Hematopoietic multipotent progenitor cell (in vitro differentiated cells): ENCODE measurements at regions not wholly inside any gene's neighbourhood (a gene's known extent, or its start where the extent isn't known, plus 50 kb on each side); places are given as distances from the start of the nearest gene placed in this dataset.
A peak's percentile ranks its signal among the peaks of the same experiment; 100 is the strongest.
"Not testable (repeated sequence)": the region's sequence is repeated elsewhere in the genome, so short reads cannot be mapped to it uniquely, and the experiment has no call there.

Experiments used
- DNase-seq, 3 donors: peaks; one replicate each; pipeline ENCODE4 v3.0.0-alpha.2; 2011 to 2015; ENCODE audit warnings: low read depth in 2 of 3, low spot score in 2 of 3

DNA sequence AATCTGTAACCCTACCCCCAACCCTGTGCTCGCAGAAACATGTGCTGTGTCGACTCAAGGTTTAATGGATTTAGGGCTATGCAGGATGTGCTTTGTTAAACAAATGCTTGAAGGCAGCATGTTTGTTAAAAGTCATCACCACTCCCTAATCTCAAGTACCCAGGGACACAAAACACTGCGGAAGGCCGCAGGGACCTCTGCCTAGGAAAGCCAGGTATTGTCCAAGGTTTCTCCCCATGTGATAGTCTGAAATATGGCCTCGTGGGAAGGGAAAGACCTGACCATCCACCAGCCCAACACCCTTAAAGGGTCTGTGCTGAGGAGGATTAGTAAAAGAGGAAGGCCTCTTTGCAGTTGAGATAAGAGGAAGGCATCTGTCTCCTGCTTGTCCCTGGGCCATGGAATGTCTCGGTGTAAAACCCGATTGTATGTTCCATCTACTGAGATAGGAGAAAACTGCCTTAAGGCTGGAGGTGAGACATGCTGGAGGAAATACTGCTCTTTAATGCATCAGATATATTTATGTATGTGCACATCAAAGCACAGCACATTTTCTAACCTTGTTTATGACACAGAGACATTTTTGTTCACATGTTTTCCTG is 94.4 kb downstream of the LSM3 start:
- not testable (repeated sequence) for DNase-seq

GRCh38 chr3:14273901-14274611 is 95.4 kb downstream of the LSM3 start:
- no peak for DNase-seq

GRCh38 chr3:14274612-14274936 is 96.0 kb downstream of the LSM3 start:
- peak in 1 of 3 donors; percentile 17 for DNase-seq

- peak in 1 of 3 donors; percentile 46 for DNase-seq
Measured at GRCh38 chr3:14274999-14275961, 96.7 kb downstream of the LSM3 start.

DNA sequence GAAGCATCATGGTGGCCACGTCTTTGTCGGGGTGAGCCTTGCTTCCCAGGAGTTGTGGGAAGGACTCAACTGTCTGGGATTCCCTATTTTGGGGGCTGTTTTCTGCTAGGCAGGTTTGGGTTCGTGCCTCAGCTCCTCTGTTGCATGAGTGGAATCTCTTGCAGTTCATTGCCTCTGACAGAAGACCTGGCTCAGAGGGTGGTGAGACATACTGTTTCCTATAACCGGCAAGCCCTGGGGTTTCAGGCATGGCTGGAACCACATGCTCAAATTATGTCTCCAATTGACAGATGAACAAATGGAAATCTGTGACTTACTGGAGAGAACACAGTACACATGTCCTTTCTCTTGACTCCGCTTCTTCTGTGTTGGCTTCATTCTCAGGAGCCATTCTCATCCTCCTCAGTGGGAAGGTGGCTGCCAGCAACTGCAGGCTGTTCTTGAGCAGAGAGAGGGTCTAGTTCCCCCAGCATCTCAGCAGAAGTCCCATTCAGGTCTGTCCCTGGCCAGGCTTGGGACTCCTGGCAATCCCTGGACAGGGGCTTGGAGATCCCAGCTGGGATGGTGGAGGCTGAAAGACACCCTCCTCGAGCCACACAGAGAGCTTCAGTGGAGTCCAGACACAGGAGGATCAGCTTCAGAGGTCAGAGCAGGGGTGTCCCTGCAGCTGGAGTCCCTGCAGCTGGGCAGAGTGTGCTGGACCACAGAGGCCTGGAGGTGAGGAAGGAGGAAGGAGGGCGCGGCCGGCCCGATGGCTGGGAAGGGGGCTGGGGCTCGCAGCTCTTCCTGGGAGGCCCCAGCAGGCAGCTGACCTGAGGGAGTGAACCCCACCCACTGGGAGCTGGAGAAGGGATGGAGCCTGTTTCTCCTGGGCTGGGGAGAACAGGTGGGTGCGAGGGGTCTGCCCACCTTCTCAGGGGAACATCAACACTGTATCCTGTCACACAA is 97.6 kb downstream of the LSM3 start:
- DNase-seq, result no peak

GRCh38 chr3:14277557-14277956 is 98.9 kb downstream of the LSM3 start:
- no peak for DNase-seq

- DNase-seq, result peak in 1 of 3 donors; percentile 20
Measured at GRCh38 chr3:14278265-14278798, 99.7 kb downstream of the LSM3 start.

DNA sequence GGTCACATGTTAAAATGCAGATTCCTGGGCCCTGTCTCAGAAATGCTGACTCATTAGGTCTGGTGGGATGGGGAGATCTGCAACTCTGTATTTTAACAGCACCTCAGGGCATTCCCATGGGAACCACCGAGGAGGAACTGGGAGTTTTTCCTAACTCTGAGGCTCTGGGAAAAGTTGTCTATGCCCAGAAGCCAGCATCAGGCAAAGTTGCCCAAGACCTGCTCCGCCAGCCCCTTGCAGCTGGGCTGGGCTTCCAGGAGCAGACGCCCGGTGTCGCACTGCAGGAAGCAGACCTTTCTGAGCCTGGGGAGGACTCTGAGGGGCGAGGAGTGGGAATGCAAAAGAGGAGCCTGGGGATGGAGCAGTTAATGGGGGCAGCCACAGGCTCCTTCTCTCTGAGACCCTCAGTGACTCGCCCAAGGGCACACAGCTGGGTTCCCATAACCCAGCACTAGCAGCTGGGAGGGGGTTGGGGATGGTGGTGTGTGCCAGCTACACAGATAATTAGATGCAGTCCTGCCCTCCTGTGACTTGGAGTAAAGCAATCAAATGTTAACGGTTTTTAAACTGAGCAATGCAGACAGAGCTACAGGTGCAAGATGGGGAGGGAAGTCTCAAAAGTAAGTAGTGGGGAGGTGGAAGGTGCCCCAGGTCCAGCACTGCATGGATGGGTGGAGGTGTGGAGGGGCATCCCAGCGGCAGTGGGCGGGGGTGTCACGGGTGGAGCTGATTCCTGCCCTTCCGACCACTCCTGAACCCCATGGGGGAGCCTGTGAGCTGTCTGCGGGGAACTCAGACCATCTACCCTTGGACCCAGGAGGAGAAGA is 100.4 kb downstream of the LSM3 start:
- DNase-seq, result peak in 1 of 3 donors; percentile 10

- no peak for DNase-seq
Measured at GRCh38 chr3:14279626-14280061, 101.0 kb downstream of the LSM3 start.

- DNase-seq, result no peak
Measured at GRCh38 chr3:14280326-14280725, 101.7 kb downstream of the LSM3 start.

DNA sequence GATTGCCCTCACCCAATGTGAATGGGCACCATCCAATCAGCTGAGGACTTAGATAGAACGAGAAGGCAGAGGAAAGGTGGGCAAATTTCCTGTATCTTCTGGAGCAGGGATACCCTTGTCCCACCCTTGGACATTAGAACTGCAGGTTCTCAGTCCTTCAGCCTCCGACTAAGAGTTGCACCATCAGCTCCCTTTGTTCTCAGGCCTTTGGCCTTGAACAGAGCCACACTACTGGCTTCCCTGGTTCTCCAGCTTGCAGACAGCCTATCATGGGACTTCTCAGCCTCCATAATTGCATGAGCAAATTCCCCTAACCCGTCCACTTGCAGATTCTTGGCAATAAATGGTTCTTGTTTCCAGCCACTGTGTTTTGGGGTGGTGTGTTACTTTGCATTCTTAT is 102.4 kb downstream of the LSM3 start:
- DNase-seq, result no peak

DNA sequence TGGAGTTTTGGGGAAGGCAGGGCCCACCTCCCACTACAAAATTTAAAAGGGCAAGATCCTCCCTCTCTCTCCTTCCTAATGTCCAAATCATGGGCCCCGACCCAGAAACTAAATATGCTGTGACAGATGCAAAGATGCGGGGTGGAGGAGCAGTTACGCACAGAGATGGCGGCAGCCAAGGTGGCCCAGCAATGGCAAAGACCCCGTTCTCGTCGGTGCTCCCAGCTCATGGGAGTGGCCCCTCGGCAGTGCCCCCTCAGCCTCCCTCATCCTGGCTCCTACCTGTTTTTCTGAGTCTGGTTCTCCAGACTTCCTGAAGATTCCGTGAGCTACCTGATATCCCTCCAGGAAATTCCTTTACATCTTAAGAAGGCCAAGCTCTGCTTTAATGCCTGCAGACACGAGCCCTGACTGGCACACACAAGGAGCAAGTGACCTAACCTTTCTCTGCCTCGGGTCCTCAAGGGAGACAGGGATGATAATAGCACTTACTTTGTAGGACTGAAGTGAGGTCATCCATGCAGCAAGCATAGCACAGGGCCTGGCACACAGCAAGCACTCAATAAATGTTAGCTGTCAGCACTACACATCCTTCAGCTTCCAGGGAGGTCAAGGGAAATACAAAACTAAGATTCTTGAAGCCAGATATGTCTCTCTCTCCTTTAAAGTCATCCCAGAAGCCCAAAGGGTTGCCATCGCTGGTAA is 103.5 kb downstream of the LSM3 start:
- no peak for DNase-seq

- no peak for DNase-seq
Measured at GRCh38 chr3:14282706-14283075, 104.1 kb downstream of the LSM3 start.

- no peak for DNase-seq
Measured at GRCh38 chr3:14283092-14283812, 104.6 kb downstream of the LSM3 start.

DNA sequence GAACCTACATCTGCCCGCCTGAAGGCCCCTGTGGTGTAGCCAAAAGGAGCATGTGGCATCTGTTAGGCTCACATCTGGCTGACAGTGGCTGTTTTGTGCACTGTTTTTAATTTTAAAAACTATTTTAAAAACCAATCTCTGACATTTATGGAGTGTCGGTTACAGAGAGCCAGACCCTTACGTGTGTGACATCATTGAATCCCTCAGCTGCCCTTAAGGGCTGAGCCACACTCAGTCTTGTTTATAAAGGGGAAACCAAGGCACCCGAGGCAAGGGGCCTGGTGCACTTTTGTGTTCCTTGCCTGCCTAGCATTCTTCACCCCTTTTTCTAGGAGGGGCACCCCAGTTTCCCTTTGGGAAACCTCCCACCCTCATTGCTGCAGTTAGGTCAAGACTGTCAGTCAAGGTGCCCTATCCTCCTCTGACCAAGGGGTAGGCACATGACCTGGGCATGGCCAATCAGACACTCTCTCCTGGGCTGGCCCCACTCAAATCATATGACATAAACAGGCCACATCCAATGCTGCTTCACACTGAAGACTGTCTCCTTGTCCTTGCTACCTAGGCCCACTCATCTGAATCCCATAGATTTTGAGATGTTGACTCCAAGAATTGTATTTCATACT is 105.3 kb downstream of the LSM3 start:
- DNase-seq, result no peak

DNA sequence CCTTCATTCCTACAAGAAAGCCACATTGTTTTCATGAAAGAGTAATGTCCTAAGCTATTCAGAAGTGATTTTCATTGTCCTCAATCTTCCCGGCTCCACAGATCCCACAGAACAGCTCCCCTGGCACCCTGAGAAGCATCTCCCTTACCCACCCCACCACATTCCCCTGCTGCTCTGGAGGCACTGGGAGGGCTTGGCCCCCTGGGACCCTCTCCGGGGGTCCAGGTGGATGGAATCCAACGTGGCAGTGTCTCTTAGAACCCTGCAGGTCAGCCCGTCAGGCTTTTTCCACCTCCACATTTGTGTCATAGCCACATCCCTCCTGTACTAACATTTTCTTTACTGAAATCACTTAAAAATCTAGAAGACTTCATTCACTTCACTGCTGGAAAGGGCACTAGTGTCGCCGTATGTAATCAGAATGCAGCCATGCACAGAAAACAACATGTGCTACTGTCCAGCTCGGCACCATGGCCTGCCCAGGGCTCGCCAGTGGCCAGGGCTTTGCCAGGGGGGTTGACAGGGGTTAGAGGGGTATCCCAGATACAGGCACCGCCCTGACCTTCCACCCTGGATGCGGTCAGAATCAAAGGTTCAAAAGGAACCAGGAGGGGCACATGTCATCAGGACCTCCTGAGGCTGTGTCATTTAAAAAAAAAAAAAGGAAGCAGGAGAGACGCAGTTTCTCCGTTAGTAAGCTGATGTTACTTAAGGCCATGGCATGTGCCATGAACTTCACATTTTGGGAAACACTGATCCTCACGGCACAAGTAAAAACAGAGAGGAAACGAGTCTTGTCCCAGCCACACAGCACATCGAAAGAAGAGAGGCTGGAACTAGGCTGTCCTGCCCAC is 106.3 kb downstream of the LSM3 start:
- DNase-seq, result no peak

GRCh38 chr3:14285548-14285925 is 106.9 kb downstream of the LSM3 start:
- no peak for DNase-seq
